ENCODE measurements at regions not wholly inside any gene's neighbourhood (a gene's known extent, or its start where the extent isn't known, plus 50 kb on each side); places are given as distances from the start of the nearest gene placed in this dataset.

- CTCF ChIA-PET = no interaction called here
- no peak for TF ChIP-seq CTCF (IDR thresholded peaks at IDR 0.05; ENCODE audit: control extremely low read depth, extremely low read depth, low read depth, missing control alignments)
- DNase-seq (ENCODE audit: extremely low spot score) = no peak
- POLR2A ChIA-PET = no interaction called here
These were observed 427.5 kb downstream of the METTL15 start for GRCh38 chr11:28535677-28536076.

GRCh38 chr11:28529540-28530410 lies 421.6 kb downstream of the METTL15 start:
- CTCF ChIA-PET = interaction anchor here (1.0 to 9.9 kb wide), 17 partner anchors 10 to 842 kb away, joined by 3 to 112 read pairs (median 4); partner anchors contain the start of gene BDNF
- peak; percentile 13 for DNase-seq (ENCODE audit: extremely low spot score)
- POLR2A ChIA-PET = no interaction called here

GRCh38 chr11:28529046-28529445 lies 420.9 kb downstream of the METTL15 start:
- no peak for DNase-seq (ENCODE audit: extremely low spot score)
- ChIA-PET POLR2A (no interaction called here), CTCF (interaction anchor here (1.0 to 9.9 kb wide), 14 partner anchors 9 to 841 kb away, joined by 3 to 112 read pairs (median 6); partner anchors contain the start of gene BDNF)
- TF ChIP-seq CTCF (IDR thresholded peaks at IDR 0.05; ENCODE audit: control extremely low read depth, extremely low read depth, low read depth, missing control alignments) = no peak

More at GRCh38 chr11:28529540-28530410, 421.6 kb downstream of the METTL15 start:
- no peak for TF ChIP-seq CTCF (IDR thresholded peaks at IDR 0.05; ENCODE audit: control extremely low read depth, extremely low read depth, low read depth, missing control alignments)

- no peak for DNase-seq (ENCODE audit: extremely low spot score)
- ChIA-PET CTCF (interaction anchor here (1.1 to 9.9 kb wide), 6 partner anchors 13 to 832 kb away, joined by 3 to 112 read pairs (median 12); partner anchors contain the start of gene BDNF), POLR2A (no interaction called here)
- no peak for TF ChIP-seq CTCF (IDR thresholded peaks at IDR 0.05; ENCODE audit: control extremely low read depth, extremely low read depth, low read depth, missing control alignments)
These were observed 420.0 kb downstream of the METTL15 start for GRCh38 chr11:28528217-28528616.

- ChIA-PET CTCF (interaction anchor here (1.0 to 9.9 kb wide), 3 partner anchors 22 to 825 kb away, joined by 3 to 112 read pairs (median 3); partner anchors contain the start of gene BDNF), POLR2A (no interaction called here)
- no peak for TF ChIP-seq CTCF (IDR thresholded peaks at IDR 0.05; ENCODE audit: control extremely low read depth, extremely low read depth, low read depth, missing control alignments)
- DNase-seq (ENCODE audit: extremely low spot score) = no peak
These were observed 418.2 kb downstream of the METTL15 start for GRCh38 chr11:28526406-28526751.

- ChIA-PET POLR2A (no interaction called here), CTCF (interaction anchor here (1.0 to 9.9 kb wide), 2 partner anchors 803 to 825 kb away, joined by 3 to 112 read pairs; partner anchors contain the start of gene BDNF)
- no peak for DNase-seq (ENCODE audit: extremely low spot score)
- no peak for TF ChIP-seq CTCF (IDR thresholded peaks at IDR 0.05; ENCODE audit: control extremely low read depth, extremely low read depth, low read depth, missing control alignments)
These were observed 417.6 kb downstream of the METTL15 start for GRCh38 chr11:28525636-28526405.

Measured in GM10248 (cell line).